ENCODE measurements at regions not wholly inside any gene's neighbourhood (a gene's known extent, or its start where the extent isn't known, plus 50 kb on each side); places are given as distances from the start of the nearest gene placed in this dataset.

DNA sequence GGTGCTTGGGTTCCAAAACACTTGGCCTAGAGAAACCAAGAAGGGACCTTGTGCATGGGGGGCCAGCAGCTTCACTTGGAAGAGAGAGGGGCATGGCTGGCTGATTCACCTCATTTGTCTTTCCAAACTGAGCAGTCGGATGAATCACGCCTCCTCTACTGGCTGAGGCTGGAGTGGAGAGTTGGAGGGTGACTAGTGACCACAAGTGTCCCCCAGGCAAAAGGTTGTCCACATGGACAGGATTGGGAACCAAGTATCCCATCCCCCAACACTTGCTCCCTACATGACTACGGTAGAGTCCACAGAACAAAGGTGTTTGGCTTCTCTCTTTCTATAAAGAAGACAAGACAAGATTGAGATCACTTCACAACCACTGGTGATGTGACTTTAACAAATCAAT lies 875.6 kb downstream of the QKI start:
- H4K20me1 ChIP-seq (ENCODE audit: control insufficient read depth, extremely low read depth, insufficient read depth, low read length), result no peaks in the 10 kb centered on the region
- dilution Hi-C loops (cut with MboI; ENCODE audit: extremely low pct_ligation_motif_present, low sequenced_read_pairs), result no loop called here
- no peaks in the 10 kb centered on the region for H3K79me2 ChIP-seq (ENCODE audit: control insufficient read depth, insufficient read depth, low read length)
- H3K36me3 ChIP-seq (ENCODE audit: control insufficient read depth in 2 of 2, extremely low read depth in 1 of 2, insufficient read depth in 2 of 2, low read length in 2 of 2), result no peaks in the 10 kb centered on the region
- no peak for TF ChIP-seq EZH2 (IDR thresholded peaks at IDR 0.05; ENCODE audit: low read length)
- TF ChIP-seq, protein P1, sequence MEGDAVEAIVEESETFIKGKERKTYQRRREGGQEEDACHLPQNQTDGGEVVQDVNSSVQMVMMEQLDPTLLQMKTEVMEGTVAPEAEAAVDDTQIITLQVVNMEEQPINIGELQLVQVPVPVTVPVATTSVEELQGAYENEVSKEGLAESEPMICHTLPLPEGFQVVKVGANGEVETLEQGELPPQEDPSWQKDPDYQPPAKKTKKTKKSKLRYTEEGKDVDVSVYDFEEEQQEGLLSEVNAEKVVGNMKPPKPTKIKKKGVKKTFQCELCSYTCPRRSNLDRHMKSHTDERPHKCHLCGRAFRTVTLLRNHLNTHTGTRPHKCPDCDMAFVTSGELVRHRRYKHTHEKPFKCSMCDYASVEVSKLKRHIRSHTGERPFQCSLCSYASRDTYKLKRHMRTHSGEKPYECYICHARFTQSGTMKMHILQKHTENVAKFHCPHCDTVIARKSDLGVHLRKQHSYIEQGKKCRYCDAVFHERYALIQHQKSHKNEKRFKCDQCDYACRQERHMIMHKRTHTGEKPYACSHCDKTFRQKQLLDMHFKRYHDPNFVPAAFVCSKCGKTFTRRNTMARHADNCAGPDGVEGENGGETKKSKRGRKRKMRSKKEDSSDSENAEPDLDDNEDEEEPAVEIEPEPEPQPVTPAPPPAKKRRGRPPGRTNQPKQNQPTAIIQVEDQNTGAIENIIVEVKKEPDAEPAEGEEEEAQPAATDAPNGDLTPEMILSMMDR (optimal IDR thresholded peaks at IDR 0.05 in 1 of 3, IDR thresholded peaks at IDR 0.05 in 1 of 3, conservative IDR thresholded peaks at IDR 0.05 in 1 of 3; ENCODE audit: extremely low read depth in 1 of 3, insufficient read depth in 2 of 3, low read length in 3 of 3), result no peak
- no peak overlapping the region for H3K27ac ChIP-seq (ENCODE audit: control insufficient read depth, insufficient read depth, low read length)
- H3K4me3 ChIP-seq (ENCODE audit: control insufficient read depth in 2 of 3, extremely low read depth in 1 of 3, insufficient read depth in 2 of 3, low read depth in 1 of 3, low read length in 3 of 3), result no peak overlapping the region
- no peak overlapping the region for H2AFZ ChIP-seq (ENCODE audit: control insufficient read depth, low read length)
- no peak overlapping the region for H3K4me2 ChIP-seq (ENCODE audit: control insufficient read depth, extremely low read depth, insufficient read depth, low read depth, low read length)
- H3K27me3 ChIP-seq (ENCODE audit: control insufficient read depth, extremely low read depth, insufficient read depth, low read length), result no peaks in the 10 kb centered on the region
- H3K9me1 ChIP-seq (ENCODE audit: control insufficient read depth, extremely low read depth, insufficient read depth, low read length), result no peaks in the 10 kb centered on the region
- DNase-seq (ENCODE audit: low read depth, low spot score) (no peak), FAIRE-seq (no peak)
- H3K4me1 ChIP-seq (ENCODE audit: control insufficient read depth, extremely low read depth, insufficient read depth, low read length), result no peaks in the 10 kb centered on the region
- no peaks in the 10 kb centered on the region for H3K9me3 ChIP-seq (ENCODE audit: control insufficient read depth, low read depth, low read length)
- H3K9ac ChIP-seq (ENCODE audit: control insufficient read depth, extremely low read depth, insufficient read depth, low read length), result no peak overlapping the region

DNA sequence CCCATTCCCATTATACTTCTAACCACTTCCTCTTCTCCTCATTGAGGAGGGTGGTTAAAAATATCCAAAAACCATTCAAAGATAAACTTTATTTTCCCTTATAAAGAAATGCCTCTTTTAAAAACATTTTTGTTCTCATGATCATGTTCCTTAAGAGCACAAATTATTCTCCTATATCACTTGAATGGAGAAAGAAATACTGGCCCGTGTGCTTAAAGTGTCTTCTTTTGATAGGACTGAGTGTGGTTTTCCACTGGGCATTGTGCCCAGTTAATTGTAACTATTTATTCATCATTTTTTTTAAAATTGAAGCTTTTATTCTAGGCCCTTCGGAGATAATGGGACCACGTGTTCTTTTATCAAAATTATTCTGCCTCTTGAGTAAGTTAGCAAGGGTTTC lies 871.5 kb downstream of the QKI start:
- H3K36me3 ChIP-seq (ENCODE audit: control insufficient read depth in 2 of 2, extremely low read depth in 1 of 2, insufficient read depth in 2 of 2, low read length in 2 of 2), result no peaks in the 10 kb centered on the region
- no peaks in the 10 kb centered on the region for H3K9me1 ChIP-seq (ENCODE audit: control insufficient read depth, extremely low read depth, insufficient read depth, low read length)
- dilution Hi-C loops (cut with MboI; ENCODE audit: extremely low pct_ligation_motif_present, low sequenced_read_pairs), result no loop called here
- no peak for FAIRE-seq
- no peak for DNase-seq (ENCODE audit: low read depth, low spot score)
- no peaks in the 10 kb centered on the region for H4K20me1 ChIP-seq (ENCODE audit: control insufficient read depth, extremely low read depth, insufficient read depth, low read length)
- H3K9ac ChIP-seq (ENCODE audit: control insufficient read depth, extremely low read depth, insufficient read depth, low read length), result no peak overlapping the region
- no peaks in the 10 kb centered on the region for H3K27me3 ChIP-seq (ENCODE audit: control insufficient read depth, extremely low read depth, insufficient read depth, low read length)
- no peaks in the 10 kb centered on the region for H3K79me2 ChIP-seq (ENCODE audit: control insufficient read depth, insufficient read depth, low read length)
- H3K9me3 ChIP-seq (ENCODE audit: control insufficient read depth, low read depth, low read length), result no peaks in the 10 kb centered on the region
- TF ChIP-seq EZH2 (IDR thresholded peaks at IDR 0.05; ENCODE audit: low read length), result no peak
- TF ChIP-seq, protein P1 (optimal IDR thresholded peaks at IDR 0.05 in 1 of 3, IDR thresholded peaks at IDR 0.05 in 1 of 3, conservative IDR thresholded peaks at IDR 0.05 in 1 of 3; ENCODE audit: extremely low read depth in 1 of 3, insufficient read depth in 2 of 3, low read length in 3 of 3), result no peak
- H3K4me2 ChIP-seq (ENCODE audit: control insufficient read depth, extremely low read depth, insufficient read depth, low read depth, low read length), result no peak overlapping the region
- no peaks in the 10 kb centered on the region for H3K4me1 ChIP-seq (ENCODE audit: control insufficient read depth, extremely low read depth, insufficient read depth, low read length)
- H2AFZ ChIP-seq (ENCODE audit: control insufficient read depth, low read length), result no peak overlapping the region
- H3K4me3 ChIP-seq (ENCODE audit: control insufficient read depth in 2 of 3, extremely low read depth in 1 of 3, insufficient read depth in 2 of 3, low read depth in 1 of 3, low read length in 3 of 3), result no peak overlapping the region
- H3K27ac ChIP-seq (ENCODE audit: control insufficient read depth, insufficient read depth, low read length), result no peak overlapping the region

Measured in keratinocyte (primary cell).